NCI-H460 (cell line): ENCODE measurements at regions not wholly inside any gene's neighbourhood (a gene's known extent, or its start where the extent isn't known, plus 50 kb on each side); places are given as distances from the start of the nearest gene placed in this dataset.
"Not testable (repeated sequence)": the region's sequence is repeated elsewhere in the genome, so short reads cannot be mapped to it uniquely, and the experiment has no call there.

Source experiments
- DNase-seq: peaks from one replicate; pipeline ENCODE4 v3.0.0-alpha.2; 2016; ENCODE audit warnings: low read depth; ENCODE audit errors: extremely low read depth

DNA sequence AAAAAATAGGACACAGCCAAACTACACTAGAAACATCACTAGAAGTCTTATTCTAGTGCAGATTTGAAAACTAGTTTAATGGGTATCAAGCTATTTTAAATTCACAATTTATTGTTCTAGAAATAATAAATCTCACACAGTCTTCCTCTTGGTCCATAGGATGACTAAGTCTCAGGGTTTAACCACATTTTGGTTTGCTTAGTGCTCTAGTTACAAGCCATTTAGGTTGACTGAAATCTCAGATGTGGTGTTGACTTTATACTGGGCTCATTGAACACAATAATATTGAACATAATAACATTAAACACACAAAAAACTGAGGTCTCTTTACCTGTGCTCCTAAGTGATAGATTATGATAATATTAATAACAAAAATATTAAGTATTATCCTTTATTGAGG lies 760.3 kb upstream of the CCDC179 start:
- DNase-seq = no peak

DNA sequence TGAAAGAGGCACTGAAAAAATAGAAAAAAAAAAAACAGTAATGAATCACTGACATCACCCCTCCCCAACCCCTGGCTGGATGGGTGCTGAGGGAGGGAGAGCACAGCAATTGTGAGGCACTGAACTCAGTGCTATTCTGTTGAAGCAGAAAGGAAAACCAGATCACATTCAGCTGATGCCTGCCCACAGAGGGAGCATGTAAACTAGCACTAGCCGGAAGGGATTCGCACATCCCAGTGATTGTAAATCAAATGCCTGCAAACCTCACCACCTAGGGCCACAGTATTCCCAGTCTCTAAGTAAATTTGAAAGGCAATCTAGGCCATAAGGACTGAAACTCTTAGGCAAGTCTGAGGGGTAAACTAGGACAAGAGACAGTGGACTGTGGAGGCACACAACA lies 772.0 kb upstream of the CCDC179 start:
- DNase-seq = no peak

DNA sequence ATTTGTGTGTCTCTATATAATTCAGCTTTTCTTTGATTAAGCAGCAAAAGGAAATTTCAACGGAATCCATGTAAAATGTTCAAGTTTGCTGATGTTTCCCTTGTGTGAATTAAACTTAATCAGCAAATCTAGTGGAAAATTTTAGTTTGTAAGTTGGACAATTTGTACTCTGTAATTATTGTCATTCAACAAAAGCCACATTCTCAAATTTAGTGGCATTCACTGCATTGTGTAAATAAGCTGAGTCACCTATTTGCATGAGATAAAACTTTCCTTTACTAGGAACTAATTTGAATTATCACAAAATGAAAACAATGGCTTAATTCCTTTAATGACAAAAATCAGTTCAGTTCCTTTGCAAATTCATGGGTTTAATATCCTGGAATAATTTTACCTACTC lies 784.2 kb upstream of the CCDC179 start:
- no peak for DNase-seq

DNA sequence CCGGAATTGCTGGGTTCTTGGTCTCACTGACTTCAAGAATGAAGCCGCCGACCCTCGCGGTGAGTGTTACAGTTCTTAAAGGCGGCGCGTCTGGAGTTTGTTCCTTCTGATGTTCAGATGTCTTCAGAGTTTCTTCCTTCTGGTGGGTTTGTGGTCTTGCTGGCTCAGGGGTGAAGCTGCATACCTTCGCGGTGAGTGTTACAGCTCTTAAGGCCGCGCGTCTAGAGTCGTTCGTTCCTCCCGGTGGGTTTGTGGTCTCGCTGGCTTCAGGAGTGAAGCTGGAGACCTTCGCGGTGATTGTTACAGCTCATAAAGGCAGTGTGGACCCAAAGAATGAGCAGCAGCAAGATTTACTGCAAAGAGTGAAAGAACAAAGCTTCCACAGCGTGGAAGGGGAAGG lies 792.1 kb upstream of the CCDC179 start:
- DNase-seq = not testable (repeated sequence)

DNA sequence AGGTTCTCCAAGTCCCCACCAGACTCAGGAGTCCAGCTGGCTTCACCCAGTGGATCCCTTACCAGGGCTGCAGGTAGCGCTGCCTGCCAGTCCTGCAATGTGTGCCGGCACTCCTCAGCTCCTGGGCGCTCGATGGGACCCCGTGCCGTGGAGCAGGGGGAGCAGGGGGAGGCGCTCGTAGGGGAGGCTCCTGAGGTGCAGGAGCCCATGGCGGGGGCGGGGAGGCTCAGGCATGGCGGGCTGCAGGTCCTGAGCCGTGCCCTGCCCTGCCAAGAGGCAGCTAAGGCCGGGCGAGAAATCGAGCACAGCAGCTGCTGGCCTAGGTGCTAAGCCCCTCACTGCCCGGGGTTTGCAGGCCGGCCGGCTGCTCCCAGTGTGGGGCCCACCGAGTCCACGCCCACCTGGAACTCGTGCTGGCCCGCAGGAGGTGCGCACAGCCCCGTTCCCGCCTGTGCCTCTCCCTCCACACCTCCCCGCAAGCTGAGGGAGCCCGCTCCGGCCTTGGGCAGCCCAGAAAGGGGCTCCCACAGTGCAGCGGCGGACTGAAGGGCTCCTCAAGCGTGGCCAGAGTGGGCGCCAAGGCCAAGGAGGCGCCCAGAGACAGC lies 792.9 kb upstream of the CCDC179 start:
- DNase-seq = no peak

- DNase-seq = no peak
Observed at GRCh38 chr11:23668324-23668723, 808.0 kb upstream of the CCDC179 start.

DNA sequence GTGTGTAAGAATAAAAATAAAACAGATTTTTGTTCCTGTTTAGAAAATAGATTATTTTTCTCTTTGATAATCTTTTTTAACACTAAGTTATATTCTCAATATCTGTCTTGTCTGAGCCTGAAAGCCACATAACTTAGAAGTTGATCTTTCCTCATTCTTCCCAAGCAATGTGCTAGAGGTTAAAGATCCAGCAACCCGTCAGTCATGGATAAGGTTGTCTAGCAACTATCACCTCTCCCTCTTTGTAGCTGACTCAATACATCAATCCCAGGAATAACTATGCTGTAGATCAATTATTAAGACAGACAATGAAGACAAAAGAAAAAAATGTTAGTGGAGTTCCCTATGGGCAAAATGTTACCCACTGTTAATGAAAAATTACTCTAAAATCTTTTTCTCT lies 813.1 kb upstream of the CCDC179 start:
- DNase-seq = no peak

- no peak for DNase-seq
Observed at GRCh38 chr11:23674866-23675265, 814.6 kb upstream of the CCDC179 start.

DNA sequence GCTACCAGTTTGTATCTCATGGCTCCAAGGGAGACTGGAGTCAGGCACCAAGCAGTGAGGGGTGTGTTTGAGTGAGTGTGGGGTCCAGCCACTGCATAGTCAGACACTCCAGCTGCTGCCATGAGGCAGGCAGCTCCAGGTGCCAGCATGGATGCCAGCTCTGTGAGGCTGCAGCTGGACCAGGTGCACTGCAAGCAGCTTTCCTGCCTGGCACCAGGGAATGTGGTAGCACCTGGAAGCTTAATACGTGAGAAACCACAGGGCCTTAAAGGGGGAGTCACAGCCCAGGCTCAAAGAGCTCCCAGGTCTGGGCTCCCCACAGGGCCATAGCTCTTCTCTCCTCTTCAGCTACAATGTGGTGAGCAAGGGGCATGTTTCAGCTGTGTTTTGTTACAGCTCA lies 817.8 kb upstream of the LUZP2 start:
- DNase-seq = no peak

GRCh38 chr11:23679981-23680380 lies 816.9 kb upstream of the LUZP2 start:
- no peak for DNase-seq

DNA sequence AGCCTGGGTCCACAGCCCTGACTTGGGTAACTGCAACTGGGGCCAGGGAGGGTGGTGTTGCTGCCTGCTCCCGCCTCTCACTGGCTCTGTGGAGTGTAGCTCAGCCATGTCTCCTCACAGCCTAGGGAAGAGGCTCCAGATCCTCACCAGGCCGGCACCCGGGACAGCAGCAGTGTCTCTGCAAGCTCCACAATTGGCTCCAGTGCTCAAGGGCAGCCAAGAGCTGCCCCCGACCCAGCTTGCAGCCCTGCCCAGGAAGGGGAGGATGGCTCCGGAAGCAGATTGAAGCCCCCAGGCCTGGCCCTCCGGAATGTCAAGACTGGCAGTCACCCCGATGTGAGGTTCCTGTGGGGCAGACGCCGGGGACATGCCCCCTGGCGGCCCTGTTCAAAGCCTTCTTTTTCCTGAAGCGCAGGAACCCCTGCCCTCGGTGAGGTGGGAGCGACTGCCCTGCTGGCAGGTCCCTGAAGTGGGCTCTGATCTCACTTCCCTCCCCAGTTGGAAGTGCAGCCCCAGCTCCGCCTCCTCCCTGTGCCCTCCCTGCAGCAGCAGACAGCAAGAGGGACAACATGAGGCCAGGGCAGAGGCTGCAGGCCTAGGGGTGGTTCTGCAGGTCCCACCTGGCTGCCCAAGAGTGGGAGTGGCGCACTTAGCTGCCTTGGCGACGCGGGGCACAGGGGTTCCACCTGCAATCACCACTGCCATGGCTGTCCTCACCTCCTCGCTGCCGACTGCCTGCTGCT lies 816.2 kb upstream of the LUZP2 start:
- no peak for DNase-seq

DNA sequence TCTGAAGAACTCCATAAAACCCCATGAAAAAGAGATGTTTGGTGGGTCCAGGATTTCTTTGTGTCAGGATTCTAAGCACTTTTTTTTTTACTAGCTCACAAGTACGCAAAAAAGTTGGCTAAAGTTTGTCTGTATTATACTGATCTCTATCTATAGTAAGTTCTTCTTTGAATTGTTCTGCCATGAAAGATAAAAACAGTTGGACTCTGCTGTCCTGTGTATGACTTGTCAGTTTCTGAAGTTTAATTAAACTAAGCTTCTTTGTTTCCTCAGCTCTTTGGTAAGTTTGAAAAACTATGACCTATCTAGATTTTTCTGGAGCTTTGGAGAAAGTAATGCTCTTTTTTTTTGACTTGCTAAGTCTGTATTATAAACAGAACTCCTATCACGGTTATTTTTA lies 812.2 kb upstream of the LUZP2 start:
- no peak for DNase-seq

DNA sequence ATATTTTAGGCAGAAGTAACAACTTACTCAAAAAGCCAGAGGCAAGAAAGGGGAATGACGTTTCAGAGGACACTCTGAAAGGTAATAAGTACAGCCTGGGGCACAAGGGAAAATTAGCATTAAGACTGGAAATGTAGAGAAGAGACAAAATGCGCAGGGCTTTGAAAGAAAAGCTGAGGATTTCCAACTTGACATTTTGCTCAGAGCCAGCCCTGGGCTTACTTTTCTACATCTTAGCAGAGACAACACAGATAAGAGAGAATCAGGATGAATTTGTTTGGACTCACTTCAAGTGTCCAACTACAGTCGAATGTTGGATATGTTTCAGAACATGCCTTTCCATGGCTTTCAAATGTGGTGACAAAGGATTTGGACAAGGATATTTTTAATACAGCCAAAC lies 808.9 kb upstream of the LUZP2 start:
- no peak for DNase-seq

GRCh38 chr11:23688411-23688810 lies 808.4 kb upstream of the LUZP2 start:
- no peak for DNase-seq

- DNase-seq = no peak
Observed at GRCh38 chr11:23688835-23689234, 808.0 kb upstream of the LUZP2 start.

GRCh38 chr11:23696688-23697415 lies 800.0 kb upstream of the LUZP2 start:
- no peak for DNase-seq

GRCh38 chr11:23704183-23704582 lies 792.7 kb upstream of the LUZP2 start:
- no peak for DNase-seq

DNA sequence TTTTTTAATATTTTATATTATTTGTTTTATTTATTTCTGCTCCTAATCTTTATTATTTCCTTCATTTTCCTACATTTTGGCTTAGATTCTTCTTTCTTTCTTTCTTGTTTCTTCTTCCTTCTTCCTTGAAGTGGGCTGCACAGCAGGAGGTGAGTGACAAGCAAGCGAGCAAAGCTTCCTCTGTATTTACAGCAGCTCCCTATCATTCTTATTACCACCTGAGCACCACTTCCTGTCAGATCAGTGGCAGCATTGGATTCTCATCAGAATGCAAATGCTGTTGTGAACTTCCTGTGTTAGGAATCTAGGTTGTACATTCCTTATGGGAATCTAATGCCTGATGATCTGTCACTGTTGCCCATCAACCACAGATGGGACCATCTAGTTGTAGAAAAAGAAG lies 784.9 kb upstream of the LUZP2 start:
- no peak for DNase-seq

DNA sequence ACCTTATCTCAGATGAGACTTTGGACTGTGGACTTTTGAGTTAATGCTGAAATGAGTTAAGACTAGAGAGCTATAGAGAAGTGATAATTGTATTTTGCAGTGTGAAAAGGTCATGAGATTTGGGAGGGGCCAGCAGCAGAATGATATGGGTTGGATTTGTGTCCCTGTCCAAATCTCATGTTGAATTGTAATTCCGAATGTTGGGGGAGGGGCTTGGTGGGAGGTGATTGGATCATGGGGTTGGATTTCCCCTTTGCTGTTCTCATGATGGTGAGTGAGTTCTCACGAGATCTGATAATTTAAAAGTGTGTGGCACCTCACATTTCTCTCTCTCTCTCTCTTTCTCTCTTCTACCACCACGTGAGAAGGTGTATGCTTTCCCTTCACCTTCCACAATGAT lies 777.8 kb upstream of the LUZP2 start:
- no peak for DNase-seq

GRCh38 chr11:23723861-23724260 lies 773.0 kb upstream of the LUZP2 start:
- DNase-seq = no peak

DNA sequence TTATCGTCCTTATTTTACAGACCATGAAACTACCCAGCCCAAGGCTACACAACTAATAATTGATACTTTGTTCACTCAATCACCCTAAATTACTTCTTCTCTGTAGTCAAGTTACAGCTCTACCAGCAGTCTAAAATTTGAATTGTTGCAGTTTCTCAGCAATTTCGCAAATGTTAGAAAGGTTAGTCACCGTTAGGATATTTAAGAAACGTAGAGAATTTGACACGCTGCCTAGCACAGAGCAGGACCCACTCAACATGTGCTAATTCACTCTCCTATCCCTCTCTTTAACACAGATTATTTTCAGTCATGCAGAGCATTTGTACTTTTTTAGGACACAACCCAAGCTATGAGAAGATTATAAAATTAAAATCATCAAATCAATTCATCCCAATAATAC lies 771.1 kb upstream of the LUZP2 start:
- peak; percentile 26 for DNase-seq

GRCh38 chr11:23727387-23727786 lies 769.5 kb upstream of the LUZP2 start:
- no peak for DNase-seq
